Lung (tissue), 11 donors: ENCODE measurements at regions not wholly inside any gene's neighbourhood (a gene's known extent, or its start where the extent isn't known, plus 50 kb on each side); places are given as distances from the start of the nearest gene placed in this dataset.

Source experiments
- ATAC-seq: fragments of 200-7000 bp; cut with Tn5 transposase; one replicate; pipeline ENCODE4 v1.9.1; 2020; ENCODE audit warnings: moderate number of reproducible peaks; ENCODE audit not compliant: insufficient read depth, low FRiP score
- DNase-seq, 3 donors: peaks; one replicate each; pipeline ENCODE4 v3.0.0-alpha.2; 2013 to 2017
- H3K27ac ChIP-seq, 2 donors: one replicate each; pipeline ENCODE4 v1.5.1; 2013; ENCODE audit warnings: mild to moderate bottlenecking in 2 of 2, moderate library complexity in 2 of 2, control low read depth in 1 of 2, inconsistent platforms in 1 of 2, low read depth in 1 of 2, low read length in 1 of 2
- H3K27me3 ChIP-seq, 3 donors: one replicate each; pipeline ENCODE4 v1.5.1; 2013; ENCODE audit warnings: low read length in 2 of 3; ENCODE audit not compliant: control insufficient read depth in 3 of 3, insufficient read depth in 3 of 3
- H3K36me3 ChIP-seq, 4 donors: one replicate each; pipeline ENCODE4 v1.5.1; 2013; ENCODE audit warnings: low read length in 4 of 4, mild to moderate bottlenecking in 1 of 4, moderate library complexity in 1 of 4; ENCODE audit not compliant: control insufficient read depth in 4 of 4, insufficient read depth in 4 of 4
- H3K4me1 ChIP-seq, 5 donors: one replicate each; pipeline ENCODE4 v1.5.1; 2013; ENCODE audit warnings: low read length in 5 of 5, mild to moderate bottlenecking in 2 of 5, moderate library complexity in 1 of 5; ENCODE audit not compliant: control insufficient read depth in 5 of 5, insufficient read depth in 5 of 5
- H3K4me3 ChIP-seq: one replicate; pipeline ENCODE4 v1.5.1; 2013; ENCODE audit warnings: mild to moderate bottlenecking, control low read depth, moderate library complexity
- H3K9ac ChIP-seq, 2 donors: one replicate each; pipeline ENCODE4 v1.5.1; 2013; ENCODE audit warnings: low read length in 2 of 2, control low read depth in 1 of 2; ENCODE audit not compliant: insufficient read depth in 1 of 2
- H3K9me3 ChIP-seq, 4 donors: one replicate each; pipeline ENCODE4 v1.5.1; 2013; ENCODE audit warnings: low read length in 3 of 4, mild to moderate bottlenecking in 1 of 4, moderate library complexity in 1 of 4; ENCODE audit not compliant: control insufficient read depth in 4 of 4, insufficient read depth in 3 of 4
- WGBS, 2 donors: extraction: QIAGEN DNeasy Blood & Tissue Kit; methylation state at CpG; one replicate each; pipeline ENCODE4 v1.1.7; 2013; 5-methylcytosine and 5-hydroxymethylcytosine counted together
- TF ChIP-seq, protein P1 (sequence below): IDR thresholded peaks from 2 replicates; pipeline ENCODE4 v1.5.1; 2012; ENCODE audit warnings: mild to moderate bottlenecking; ENCODE audit errors: control extremely low read depth, extremely low read depth
- donor health status: control.
- donor health status: control.
- donor health status: Bipolar disorder and iron deficiency.
- donor health status: healthy.
- donor health status: DM: yes; HTN: yes; CAD: no.

DNA sequence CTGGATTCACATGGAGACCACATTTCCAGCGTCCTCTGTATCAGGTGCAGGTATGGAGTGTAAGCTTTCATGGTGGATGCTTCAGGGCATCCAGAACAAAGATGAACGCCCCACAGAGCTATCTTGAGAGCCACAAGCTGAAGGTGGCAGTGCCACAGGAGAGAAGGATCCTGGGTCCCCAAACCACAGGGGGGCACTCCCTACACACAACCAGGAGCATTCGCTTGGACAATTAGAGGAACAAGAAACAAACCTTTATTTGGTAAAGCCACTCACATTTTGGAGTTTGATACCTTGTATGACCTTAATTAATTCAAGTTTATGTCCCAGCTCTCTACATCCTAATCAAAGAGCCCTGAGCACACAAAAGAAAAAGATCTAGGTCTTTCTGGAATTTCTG, 406.3 kb downstream of the PREX1 start:
- ATAC-seq (no peak), DNase-seq (no peak)
- WGBS, 2 donors = 79 to 85% methylated on average over 3 of the region's 3 CpGs
- TF ChIP-seq, protein P1, sequence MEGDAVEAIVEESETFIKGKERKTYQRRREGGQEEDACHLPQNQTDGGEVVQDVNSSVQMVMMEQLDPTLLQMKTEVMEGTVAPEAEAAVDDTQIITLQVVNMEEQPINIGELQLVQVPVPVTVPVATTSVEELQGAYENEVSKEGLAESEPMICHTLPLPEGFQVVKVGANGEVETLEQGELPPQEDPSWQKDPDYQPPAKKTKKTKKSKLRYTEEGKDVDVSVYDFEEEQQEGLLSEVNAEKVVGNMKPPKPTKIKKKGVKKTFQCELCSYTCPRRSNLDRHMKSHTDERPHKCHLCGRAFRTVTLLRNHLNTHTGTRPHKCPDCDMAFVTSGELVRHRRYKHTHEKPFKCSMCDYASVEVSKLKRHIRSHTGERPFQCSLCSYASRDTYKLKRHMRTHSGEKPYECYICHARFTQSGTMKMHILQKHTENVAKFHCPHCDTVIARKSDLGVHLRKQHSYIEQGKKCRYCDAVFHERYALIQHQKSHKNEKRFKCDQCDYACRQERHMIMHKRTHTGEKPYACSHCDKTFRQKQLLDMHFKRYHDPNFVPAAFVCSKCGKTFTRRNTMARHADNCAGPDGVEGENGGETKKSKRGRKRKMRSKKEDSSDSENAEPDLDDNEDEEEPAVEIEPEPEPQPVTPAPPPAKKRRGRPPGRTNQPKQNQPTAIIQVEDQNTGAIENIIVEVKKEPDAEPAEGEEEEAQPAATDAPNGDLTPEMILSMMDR = no peak
- no peak overlapping the region for H3K9ac ChIP-seq
- H3K9me3 ChIP-seq = peaks cover 0 to 2% (median 0%) of the 10 kb centered on the region in 4 donors
- no peaks in the 10 kb centered on the region for H3K36me3 ChIP-seq
- H3K27me3 ChIP-seq = peaks cover 0 to 5% (median 3%) of the 10 kb centered on the region in 3 donors
- H3K4me1 ChIP-seq = no peaks in the 10 kb centered on the region
- H3K4me3 ChIP-seq = no peak overlapping the region
- no peak overlapping the region for H3K27ac ChIP-seq

DNA sequence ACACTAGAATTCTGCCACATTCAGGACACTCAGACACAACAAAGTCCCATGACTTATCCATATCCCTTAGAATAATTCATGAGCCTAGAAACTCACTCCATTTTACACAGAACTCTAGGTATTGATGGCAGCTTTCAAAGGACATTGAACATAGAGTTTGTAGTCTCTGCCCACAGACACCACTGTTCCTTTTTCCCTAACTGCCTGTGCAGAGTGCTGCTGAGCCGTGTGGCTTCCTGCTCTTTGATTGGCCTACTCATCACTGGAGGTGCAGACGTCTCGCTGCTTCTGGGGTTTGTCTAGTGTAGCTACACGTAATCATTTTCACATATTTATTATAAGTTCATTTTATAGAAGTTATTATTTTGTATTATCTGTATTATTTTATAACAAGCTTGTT, 407.6 kb downstream of the PREX1 start:
- Histone ChIP-seq H3K36me3 (no peaks in the 10 kb centered on the region), H3K4me3 (no peak overlapping the region), H3K27me3 (peaks cover 0 to 3% (median 0%) of the 10 kb centered on the region in 3 donors), H3K27ac (no peak overlapping the region), H3K4me1 (no peaks in the 10 kb centered on the region), H3K9ac (no peak overlapping the region), H3K9me3 (no peaks in the 10 kb centered on the region)
- no peak for ATAC-seq
- TF ChIP-seq, protein P1 = no peak
- no peak for DNase-seq
- 84 to 91% methylated on average over 4 of the region's 4 CpGs for WGBS, 2 donors

DNA sequence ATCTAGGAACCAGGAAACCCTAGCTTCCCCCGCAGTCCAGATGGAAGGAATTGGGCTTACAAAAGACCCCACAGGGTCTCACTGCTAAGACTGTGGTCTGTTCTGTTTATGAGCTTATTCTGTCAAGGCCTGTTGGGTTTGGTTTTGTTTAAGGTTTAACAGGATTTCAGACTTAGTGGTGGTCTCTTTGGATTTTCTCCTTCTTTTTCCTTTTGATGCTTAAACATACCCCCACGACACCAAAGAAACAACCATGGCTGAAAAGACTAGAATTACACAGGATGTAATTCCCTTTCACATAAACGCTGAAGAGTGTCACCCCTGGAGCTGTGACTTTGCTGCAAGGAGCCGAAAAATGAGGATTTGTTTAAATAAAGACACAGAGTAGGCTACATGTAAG, 408.6 kb downstream of the PREX1 start:
- TF ChIP-seq, protein P1 = no peak
- DNase-seq = no peak
- H3K4me3 ChIP-seq = no peak overlapping the region
- H3K9ac ChIP-seq = no peak overlapping the region
- no peaks in the 10 kb centered on the region for H3K4me1 ChIP-seq
- ATAC-seq = no peak
- H3K27me3 ChIP-seq = peaks cover 0 to 3% (median 0%) of the 10 kb centered on the region in 3 donors
- 77 to 86% methylated on average over 4 of the region's 4 CpGs for WGBS, 2 donors
- no peaks in the 10 kb centered on the region for H3K36me3 ChIP-seq
- no peaks in the 10 kb centered on the region for H3K9me3 ChIP-seq
- H3K27ac ChIP-seq = no peak overlapping the region

DNA sequence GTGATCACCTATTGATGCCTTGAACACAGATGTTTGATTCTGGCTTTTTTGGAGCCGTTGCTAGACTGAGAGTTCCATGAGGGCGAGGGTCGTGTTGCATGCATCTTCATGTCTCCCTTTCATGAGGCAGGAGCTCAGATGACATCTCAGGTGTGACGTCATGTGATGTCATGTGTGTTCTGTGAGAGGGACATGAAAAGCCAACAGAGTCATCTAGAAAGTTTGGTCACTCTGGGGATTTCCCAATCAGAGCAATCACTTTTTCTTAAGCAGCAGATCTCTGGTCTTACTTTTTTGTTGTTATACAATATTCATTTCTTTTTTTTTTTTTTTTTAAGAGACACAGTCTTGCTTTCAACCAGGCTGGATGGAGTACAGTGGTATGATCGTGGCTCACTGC, 411.8 kb downstream of the PREX1 start:
- 64 to 69% methylated on average over 5 of the region's 5 CpGs for WGBS, 2 donors
- Histone ChIP-seq H3K4me3 (no peak overlapping the region), H3K27ac (no peak overlapping the region), H3K27me3 (peaks cover 0 to 12% (median 3%) of the 10 kb centered on the region in 3 donors), H3K9ac (no peak overlapping the region), H3K36me3 (no peaks in the 10 kb centered on the region), H3K9me3 (peaks cover 0 to 2% (median 0%) of the 10 kb centered on the region in 4 donors), H3K4me1 (no peaks in the 10 kb centered on the region)
- ATAC-seq (no peak), DNase-seq (no peak)
- TF ChIP-seq, protein P1 = no peak
